ENCODE measurements at regions not wholly inside any gene's neighbourhood (a gene's known extent, or its start where the extent isn't known, plus 50 kb on each side); places are given as distances from the start of the nearest gene placed in this dataset.

GRCh38 chr3:59549962-59550361 is 500.1 kb upstream of the CFAP20DC start:
- H3K27ac ChIP-seq (replicated peaks in 1 of 4), result no peak overlapping the region
- H3K4me3 ChIP-seq, result no peak overlapping the region
- 72% methylated on average over 1 of the region's 1 CpG for WGBS
- TF ChIP-seq POLR2AphosphoS5 (IDR thresholded peaks at IDR 0.05), result no peak
- DNase-seq (ENCODE audit: extremely low spot score), result no peak
- no peaks in the 10 kb centered on the region for H3K9me3 ChIP-seq
- intact Hi-C loops (cut with DNase I), result no loop called here
- peaks cover 5 to 25% (median 13%) of the 10 kb centered on the region in 4 donors for H3K4me1 ChIP-seq
- no peaks in the 10 kb centered on the region for H3K36me3 ChIP-seq
- H3K27me3 ChIP-seq, result no peaks in the 10 kb centered on the region

- Histone ChIP-seq H3K27me3 (no peaks in the 10 kb centered on the region), H3K36me3 (no peaks in the 10 kb centered on the region), H3K4me1 (peaks cover 5 to 26% (median 13%) of the 10 kb centered on the region in 4 donors), H3K27ac (replicated peaks in 1 of 4) (no peak overlapping the region), H3K9me3 (no peaks in the 10 kb centered on the region), H3K4me3 (no peak overlapping the region)
- WGBS, result 71% methylated on average over 3 of the region's 3 CpGs
- intact Hi-C loops (cut with DNase I), result no loop called here
- TF ChIP-seq POLR2A (IDR thresholded peaks at IDR 0.05; ENCODE audit: low read depth) (no peak), POLR2AphosphoS5 (IDR thresholded peaks at IDR 0.05) (no peak), EP300 (IDR thresholded peaks at IDR 0.05) (no peak)
- TF ChIP-seq, protein P1, sequence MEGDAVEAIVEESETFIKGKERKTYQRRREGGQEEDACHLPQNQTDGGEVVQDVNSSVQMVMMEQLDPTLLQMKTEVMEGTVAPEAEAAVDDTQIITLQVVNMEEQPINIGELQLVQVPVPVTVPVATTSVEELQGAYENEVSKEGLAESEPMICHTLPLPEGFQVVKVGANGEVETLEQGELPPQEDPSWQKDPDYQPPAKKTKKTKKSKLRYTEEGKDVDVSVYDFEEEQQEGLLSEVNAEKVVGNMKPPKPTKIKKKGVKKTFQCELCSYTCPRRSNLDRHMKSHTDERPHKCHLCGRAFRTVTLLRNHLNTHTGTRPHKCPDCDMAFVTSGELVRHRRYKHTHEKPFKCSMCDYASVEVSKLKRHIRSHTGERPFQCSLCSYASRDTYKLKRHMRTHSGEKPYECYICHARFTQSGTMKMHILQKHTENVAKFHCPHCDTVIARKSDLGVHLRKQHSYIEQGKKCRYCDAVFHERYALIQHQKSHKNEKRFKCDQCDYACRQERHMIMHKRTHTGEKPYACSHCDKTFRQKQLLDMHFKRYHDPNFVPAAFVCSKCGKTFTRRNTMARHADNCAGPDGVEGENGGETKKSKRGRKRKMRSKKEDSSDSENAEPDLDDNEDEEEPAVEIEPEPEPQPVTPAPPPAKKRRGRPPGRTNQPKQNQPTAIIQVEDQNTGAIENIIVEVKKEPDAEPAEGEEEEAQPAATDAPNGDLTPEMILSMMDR (IDR thresholded peaks at IDR 0.05), result no peak
- DNase-seq (ENCODE audit: extremely low spot score), result no peak
Measured at GRCh38 chr3:59547874-59548273, 498.0 kb upstream of the CFAP20DC start.

DNA sequence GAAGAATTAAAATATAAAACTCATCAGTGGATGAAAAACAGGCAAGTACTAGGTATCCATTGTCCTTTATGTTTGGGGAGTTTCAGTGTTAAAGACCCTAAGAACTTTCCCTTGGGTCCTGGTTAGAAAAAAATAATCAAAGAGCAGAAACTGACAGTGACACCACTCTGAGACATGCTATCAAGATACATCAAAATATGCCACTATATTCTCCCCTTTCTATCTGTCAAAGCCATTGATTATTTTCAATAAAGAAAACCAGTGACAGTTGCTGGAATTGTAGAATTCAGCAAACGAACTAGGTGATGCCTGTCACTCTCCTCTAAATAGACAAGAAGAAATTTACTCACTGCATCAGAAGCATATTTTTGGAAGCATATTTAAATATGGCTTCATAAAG is 496.7 kb upstream of the CFAP20DC start:
- Histone ChIP-seq H3K36me3 (no peaks in the 10 kb centered on the region), H3K27ac (replicated peaks in 1 of 4) (no peak overlapping the region), H3K4me1 (peaks cover 3 to 26% (median 12%) of the 10 kb centered on the region in 4 donors), H3K9me3 (no peaks in the 10 kb centered on the region), H3K27me3 (no peaks in the 10 kb centered on the region), H3K4me3 (no peak overlapping the region)
- DNase-seq (ENCODE audit: extremely low spot score), result no peak
- intact Hi-C loops (cut with DNase I), result no loop called here
- TF ChIP-seq POLR2AphosphoS5 (IDR thresholded peaks at IDR 0.05), result no peak
- TF ChIP-seq POLR2A (IDR thresholded peaks at IDR 0.05; ENCODE audit: low read depth), result no peak
- TF ChIP-seq EP300 (IDR thresholded peaks at IDR 0.05), result no peak
- TF ChIP-seq, protein P1 (IDR thresholded peaks at IDR 0.05), result no peak
- 80% methylated on average over 1 of the region's 1 CpG for WGBS

GRCh38 chr3:59545374-59545773 is 495.5 kb upstream of the CFAP20DC start:
- H3K36me3 ChIP-seq, result no peaks in the 10 kb centered on the region

GRCh38 chr3:59542276-59542675 is 492.5 kb upstream of the CFAP20DC start:
- DNase-seq (ENCODE audit: extremely low spot score), result no peak
- Histone ChIP-seq H3K36me3 (no peaks in the 10 kb centered on the region), H3K9me3 (no peaks in the 10 kb centered on the region), H3K27me3 (no peaks in the 10 kb centered on the region), H3K4me1 (peaks cover 3 to 15% (median 13%) of the 10 kb centered on the region in 4 donors), H3K27ac (replicated peaks in 1 of 4) (no peak overlapping the region), H3K4me3 (no peak overlapping the region)
- no peak for TF ChIP-seq POLR2AphosphoS5 (IDR thresholded peaks at IDR 0.05)
- intact Hi-C loops (cut with DNase I), result no loop called here
- 76% methylated on average over 3 of the region's 3 CpGs for WGBS

More at GRCh38 chr3:59545374-59545773, 495.5 kb upstream of the CFAP20DC start:
- H3K4me3 ChIP-seq, result no peak overlapping the region
- WGBS, result 25% methylated on average over 1 of the region's 1 CpG
- intact Hi-C loops (cut with DNase I), result no loop called here
- no peak overlapping the region for H3K27ac ChIP-seq (replicated peaks in 1 of 4)
- TF ChIP-seq EP300 (IDR thresholded peaks at IDR 0.05) (no peak), POLR2A (IDR thresholded peaks at IDR 0.05; ENCODE audit: low read depth) (no peak), POLR2AphosphoS5 (IDR thresholded peaks at IDR 0.05) (no peak)
- TF ChIP-seq, protein P1 (IDR thresholded peaks at IDR 0.05), result no peak
- DNase-seq (ENCODE audit: extremely low spot score), result no peak
- H3K27me3 ChIP-seq, result no peaks in the 10 kb centered on the region
- peaks cover 3 to 26% (median 15%) of the 10 kb centered on the region in 4 donors for H3K4me1 ChIP-seq
- H3K9me3 ChIP-seq, result no peaks in the 10 kb centered on the region

DNA sequence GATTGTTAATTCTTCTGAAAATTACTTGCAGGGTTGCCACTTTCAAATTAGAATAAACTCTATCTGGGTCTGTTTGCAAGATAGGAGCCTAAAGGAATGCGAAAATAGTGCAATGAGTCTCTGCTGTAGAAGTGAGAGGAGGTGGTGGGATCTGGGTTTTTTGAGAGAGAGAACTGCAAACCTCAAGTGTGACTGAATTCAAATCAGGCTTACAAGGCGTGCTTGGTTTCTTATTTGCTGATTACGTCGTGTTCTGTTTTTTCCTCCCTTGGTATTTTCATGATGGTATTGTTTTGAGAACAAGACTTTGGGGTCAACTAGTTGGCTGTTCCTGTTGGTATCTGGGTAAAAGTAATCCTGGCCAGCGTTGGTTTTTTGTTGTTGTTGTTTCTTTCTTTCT is 490.9 kb upstream of the CFAP20DC start:
- no peak for DNase-seq (ENCODE audit: extremely low spot score)
- Histone ChIP-seq H3K4me1 (peaks cover 7 to 25% (median 24%) of the 10 kb centered on the region in 4 donors), H3K36me3 (no peaks in the 10 kb centered on the region), H3K27me3 (no peaks in the 10 kb centered on the region), H3K4me3 (no peak overlapping the region), H3K27ac (replicated peaks in 1 of 4) (no peak overlapping the region), H3K9me3 (no peaks in the 10 kb centered on the region)
- TF ChIP-seq POLR2AphosphoS5 (IDR thresholded peaks at IDR 0.05) (no peak), EP300 (IDR thresholded peaks at IDR 0.05) (no peak), POLR2A (IDR thresholded peaks at IDR 0.05; ENCODE audit: low read depth) (no peak)
- TF ChIP-seq, protein P1 (IDR thresholded peaks at IDR 0.05), result no peak
- intact Hi-C loops (cut with DNase I), result no loop called here
- 86% methylated on average over 5 of the region's 5 CpGs for WGBS
